GM12874 (cell line): ENCODE measurements at regions not wholly inside any gene's neighbourhood (a gene's known extent, or its start where the extent isn't known, plus 50 kb on each side); places are given as distances from the start of the nearest gene placed in this dataset.

Experiments used
- TF ChIP-seq, protein P1 (sequence below): IDR thresholded peaks from 2 replicates; pipeline ENCODE4 v1.5.1; 2011; ENCODE audit warnings: low read depth, mild to moderate bottlenecking, control low read depth, low read length, moderate library complexity; ENCODE audit not compliant: insufficient read depth

DNA sequence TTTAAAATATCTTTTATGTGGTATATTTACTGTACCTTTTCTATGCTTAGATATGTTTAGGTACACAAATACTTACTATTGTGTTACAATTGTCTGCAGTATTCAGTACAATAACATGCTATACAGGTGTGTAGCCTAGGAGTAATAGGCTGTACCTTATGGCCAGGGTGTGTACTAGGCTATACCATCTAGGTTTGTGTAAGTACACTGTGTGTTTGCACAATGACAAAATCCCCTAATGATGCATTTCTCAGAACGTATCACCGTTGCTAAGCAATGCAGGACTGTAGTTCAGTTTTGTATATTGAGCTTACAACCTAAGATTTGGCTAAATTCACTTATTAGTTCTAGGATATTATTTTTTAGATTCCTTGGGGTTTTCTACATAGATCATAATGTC lies 332.3 kb upstream of the HS6ST1 start:
- TF ChIP-seq, protein P1, sequence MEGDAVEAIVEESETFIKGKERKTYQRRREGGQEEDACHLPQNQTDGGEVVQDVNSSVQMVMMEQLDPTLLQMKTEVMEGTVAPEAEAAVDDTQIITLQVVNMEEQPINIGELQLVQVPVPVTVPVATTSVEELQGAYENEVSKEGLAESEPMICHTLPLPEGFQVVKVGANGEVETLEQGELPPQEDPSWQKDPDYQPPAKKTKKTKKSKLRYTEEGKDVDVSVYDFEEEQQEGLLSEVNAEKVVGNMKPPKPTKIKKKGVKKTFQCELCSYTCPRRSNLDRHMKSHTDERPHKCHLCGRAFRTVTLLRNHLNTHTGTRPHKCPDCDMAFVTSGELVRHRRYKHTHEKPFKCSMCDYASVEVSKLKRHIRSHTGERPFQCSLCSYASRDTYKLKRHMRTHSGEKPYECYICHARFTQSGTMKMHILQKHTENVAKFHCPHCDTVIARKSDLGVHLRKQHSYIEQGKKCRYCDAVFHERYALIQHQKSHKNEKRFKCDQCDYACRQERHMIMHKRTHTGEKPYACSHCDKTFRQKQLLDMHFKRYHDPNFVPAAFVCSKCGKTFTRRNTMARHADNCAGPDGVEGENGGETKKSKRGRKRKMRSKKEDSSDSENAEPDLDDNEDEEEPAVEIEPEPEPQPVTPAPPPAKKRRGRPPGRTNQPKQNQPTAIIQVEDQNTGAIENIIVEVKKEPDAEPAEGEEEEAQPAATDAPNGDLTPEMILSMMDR: no peak

DNA sequence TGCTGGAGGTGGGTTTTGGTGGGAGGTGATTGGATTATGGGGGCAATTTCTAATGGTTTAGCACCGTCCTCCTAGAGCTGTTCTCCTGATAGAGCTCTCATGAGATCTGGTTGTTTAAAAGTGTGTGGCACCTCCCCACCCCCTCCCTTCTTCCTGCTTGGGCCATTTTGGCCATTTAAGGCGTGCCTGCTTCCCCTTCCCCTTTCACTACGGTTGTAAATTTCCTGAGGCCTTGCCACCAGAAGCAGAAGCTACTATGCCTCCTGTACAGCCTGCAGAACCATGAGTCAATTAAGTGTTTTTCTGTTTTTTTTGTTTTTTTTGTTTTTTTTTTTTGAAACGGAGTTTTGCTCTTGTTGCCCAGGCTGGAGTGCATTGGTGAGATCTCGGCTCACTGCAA lies 335.7 kb upstream of the HS6ST1 start:
- TF ChIP-seq, protein P1: no peak

DNA sequence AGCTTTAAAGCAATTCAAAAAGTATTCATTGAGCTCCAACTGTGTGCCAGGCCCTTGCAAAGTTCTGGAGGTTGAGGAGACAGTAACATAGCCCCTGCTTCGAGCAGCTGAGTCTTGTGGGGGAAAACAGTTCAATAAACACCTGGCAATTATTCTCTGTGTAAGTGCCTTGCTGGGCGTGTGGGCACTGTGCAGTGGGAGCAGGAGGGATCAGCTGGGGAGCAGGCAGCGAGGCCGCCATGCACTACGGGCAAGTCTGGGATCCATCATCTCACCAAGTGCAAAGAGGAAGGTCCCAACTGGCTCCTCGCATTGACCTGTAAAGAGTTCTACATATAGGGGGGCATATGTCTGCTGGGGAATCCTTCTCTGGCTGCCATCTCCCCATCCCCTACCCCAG lies 342.2 kb upstream of the HS6ST1 start:
- TF ChIP-seq, protein P1: no peak

DNA sequence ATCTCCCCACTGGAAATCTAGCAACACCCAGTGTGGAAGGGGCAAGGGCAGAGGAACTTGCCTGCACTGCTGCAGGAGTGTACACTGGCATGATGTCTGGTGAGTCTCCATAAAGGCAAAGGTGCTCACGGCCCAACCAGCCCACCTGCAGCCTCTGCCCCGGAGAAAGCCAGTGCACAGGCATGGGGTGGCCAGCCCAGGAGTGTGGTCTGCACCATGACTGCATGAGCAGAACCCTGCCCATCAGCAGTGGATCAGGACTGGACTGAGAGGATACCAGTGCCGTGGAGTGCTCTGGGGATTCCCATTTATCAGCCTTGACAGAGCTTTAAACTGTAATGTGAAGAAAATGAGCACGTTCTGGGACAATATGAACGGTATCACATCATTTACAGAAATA lies 342.6 kb upstream of the HS6ST1 start:
- TF ChIP-seq, protein P1: no peak

DNA sequence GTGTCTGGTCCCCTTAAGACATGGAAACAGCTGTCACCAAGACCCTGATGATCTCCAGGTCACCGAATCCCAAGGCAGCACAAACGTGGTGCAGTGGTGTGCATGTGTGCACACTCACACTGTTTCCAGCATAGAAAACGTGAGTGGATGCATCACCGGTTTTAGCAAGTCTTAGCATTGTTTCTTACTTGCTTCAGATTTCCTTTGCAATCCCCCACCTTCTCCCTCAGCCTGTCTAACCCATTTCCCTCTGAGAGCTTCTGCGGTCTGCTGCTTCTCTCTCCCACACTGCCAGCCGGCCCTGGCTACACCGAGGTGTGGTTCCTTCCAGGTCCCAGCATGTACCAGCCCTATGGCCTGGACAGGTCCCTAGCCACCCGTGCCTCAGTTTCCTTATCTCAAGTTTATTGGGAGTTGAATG lies 343.4 kb upstream of the HS6ST1 start:
- TF ChIP-seq, protein P1: no peak

DNA sequence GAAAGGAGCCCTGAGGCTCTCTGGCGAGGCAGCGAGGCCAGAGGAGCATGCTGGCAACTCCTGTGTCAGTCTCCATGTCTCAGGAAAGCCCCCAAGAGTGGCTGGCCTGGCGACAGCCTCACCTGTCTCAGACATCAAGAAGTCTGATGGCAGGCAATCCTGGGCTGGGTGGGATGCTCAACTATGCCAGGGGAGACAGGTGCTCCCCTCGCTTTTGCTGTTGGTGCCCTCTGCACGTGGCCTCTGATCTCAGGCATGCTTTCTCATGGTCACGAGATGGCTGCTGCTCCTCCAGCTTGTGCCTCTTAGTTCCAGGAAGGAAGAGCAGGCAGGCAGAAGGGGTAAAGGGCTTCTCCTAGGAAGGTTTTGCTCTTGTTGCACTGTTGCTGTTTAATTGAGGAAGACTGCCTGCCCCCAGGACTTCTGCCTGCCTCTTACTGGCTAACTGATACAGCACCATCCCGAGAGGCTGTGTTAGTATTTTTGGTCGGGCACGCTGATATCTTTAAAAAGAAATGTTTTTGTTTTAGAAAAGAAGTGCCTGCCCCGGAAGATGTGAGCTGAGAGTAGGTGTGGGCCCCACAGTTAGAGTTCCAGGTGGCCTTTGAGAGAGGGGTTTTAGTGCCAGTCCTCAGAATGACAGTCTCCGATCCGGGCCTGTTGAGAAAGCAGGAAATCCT lies 344.8 kb upstream of the HS6ST1 start:
- TF ChIP-seq, protein P1: no peak

DNA sequence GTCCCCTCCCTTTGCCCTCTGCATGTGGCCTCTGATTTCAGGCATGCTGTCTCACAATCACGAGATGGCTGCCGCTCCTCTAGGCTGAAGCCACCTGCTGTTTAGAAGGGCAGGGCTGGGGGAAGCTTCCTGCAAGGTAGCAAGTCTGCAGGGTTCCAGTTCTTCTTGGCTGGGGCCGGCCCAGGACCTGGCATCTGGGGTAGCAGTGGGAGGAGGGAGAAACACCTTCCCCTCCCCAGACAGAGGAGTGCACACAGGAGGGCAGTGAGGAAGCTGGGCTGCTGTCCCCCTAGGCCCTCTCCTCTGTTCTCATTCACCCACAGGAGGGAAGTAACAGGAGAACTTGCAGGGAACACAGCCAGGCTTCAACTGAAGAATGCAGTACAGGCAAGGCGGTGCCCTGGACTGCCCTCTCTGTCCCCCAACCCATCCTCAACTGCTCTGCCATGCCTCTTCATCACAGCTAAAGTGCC lies 345.9 kb upstream of the HS6ST1 start:
- TF ChIP-seq, protein P1: no peak

DNA sequence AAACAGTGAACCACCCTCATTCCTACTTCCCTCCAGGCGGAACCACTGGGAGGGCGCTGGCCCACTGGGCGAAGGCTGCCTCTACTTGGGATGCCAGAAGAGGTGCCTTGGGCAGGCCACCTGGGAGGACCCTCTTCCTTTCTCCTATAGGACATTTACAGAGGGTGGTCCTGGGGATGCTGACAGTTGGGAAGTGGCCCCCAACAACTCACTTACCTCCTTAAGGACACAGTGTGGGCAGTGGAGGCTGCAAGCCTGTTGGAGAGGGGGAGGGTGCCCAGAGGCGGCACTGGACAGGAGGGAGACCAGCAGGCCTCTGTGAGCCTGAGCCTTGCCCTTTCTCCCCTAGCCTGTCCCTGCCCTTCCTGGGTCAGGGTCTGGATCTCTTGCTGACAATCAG lies 346.4 kb upstream of the HS6ST1 start:
- TF ChIP-seq, protein P1: no peak
